ENCODE measurements at regions not wholly inside any gene's neighbourhood (a gene's known extent, or its start where the extent isn't known, plus 50 kb on each side); places are given as distances from the start of the nearest gene placed in this dataset.

DNA sequence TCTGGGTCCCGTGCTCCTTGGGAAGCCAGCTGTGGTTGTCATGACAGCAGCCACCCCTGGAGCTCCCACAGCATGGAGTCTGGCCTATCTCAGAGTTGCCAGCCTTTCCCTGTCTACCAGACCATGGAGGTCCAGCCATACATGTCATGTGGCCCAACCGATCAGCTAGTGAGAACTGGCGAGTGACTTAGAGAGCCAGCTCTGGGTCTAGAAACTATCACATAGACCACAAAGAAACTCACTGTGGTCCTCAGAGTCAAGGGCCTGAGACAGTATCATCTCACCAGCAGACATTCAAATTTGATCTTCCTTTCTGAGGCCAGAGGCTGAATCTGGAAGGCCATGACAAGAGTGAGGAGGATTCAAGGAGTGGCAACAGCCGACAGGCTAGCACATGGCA lies 223.3 kb upstream of the GPR26 start:
- TF ChIP-seq, protein P1, sequence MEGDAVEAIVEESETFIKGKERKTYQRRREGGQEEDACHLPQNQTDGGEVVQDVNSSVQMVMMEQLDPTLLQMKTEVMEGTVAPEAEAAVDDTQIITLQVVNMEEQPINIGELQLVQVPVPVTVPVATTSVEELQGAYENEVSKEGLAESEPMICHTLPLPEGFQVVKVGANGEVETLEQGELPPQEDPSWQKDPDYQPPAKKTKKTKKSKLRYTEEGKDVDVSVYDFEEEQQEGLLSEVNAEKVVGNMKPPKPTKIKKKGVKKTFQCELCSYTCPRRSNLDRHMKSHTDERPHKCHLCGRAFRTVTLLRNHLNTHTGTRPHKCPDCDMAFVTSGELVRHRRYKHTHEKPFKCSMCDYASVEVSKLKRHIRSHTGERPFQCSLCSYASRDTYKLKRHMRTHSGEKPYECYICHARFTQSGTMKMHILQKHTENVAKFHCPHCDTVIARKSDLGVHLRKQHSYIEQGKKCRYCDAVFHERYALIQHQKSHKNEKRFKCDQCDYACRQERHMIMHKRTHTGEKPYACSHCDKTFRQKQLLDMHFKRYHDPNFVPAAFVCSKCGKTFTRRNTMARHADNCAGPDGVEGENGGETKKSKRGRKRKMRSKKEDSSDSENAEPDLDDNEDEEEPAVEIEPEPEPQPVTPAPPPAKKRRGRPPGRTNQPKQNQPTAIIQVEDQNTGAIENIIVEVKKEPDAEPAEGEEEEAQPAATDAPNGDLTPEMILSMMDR (IDR thresholded peaks at IDR 0.05), result no peak
- no peak for TF ChIP-seq EP300 (IDR thresholded peaks at IDR 0.05)
- TF ChIP-seq POLR2AphosphoS5 (IDR thresholded peaks at IDR 0.05), result no peak
